Liver (tissue), 8 donors: ENCODE measurements at regions not wholly inside any gene's neighbourhood (a gene's known extent, or its start where the extent isn't known, plus 50 kb on each side); places are given as distances from the start of the nearest gene placed in this dataset.

ENCODE experiments used
- DNase-seq: peaks from one replicate; pipeline ENCODE4 v3.0.0-alpha.2; 2017; ENCODE audit warnings: low spot score
- H3K27ac ChIP-seq, 2 donors: one replicate each; pipeline ENCODE4 v1.7.0; 2013; ENCODE audit warnings: inconsistent platforms in 2 of 2, low read length in 2 of 2, control low read depth in 1 of 2, low read depth in 1 of 2, mild to moderate bottlenecking in 1 of 2
- H3K27me3 ChIP-seq, 4 donors: one replicate each; pipeline versions ENCODE4 v1.6.1 to v1.7.0; 2013; ENCODE audit warnings: low read length in 3 of 4, inconsistent platforms in 1 of 4, mild to moderate bottlenecking in 1 of 4, moderate library complexity in 1 of 4; ENCODE audit not compliant: control insufficient read depth in 4 of 4, insufficient read depth in 4 of 4
- H3K36me3 ChIP-seq, 4 donors: one replicate each; pipeline versions ENCODE4 v1.6.1 to v1.7.0; 2013; ENCODE audit warnings: low read length in 3 of 4, mild to moderate bottlenecking in 3 of 4, low read depth in 1 of 4, moderate library complexity in 1 of 4; ENCODE audit not compliant: control insufficient read depth in 4 of 4, insufficient read depth in 3 of 4
- H3K4me1 ChIP-seq, 4 donors: one replicate each; pipeline versions ENCODE4 v1.6.1 to v1.7.0; 2013; ENCODE audit warnings: low read length in 3 of 4, mild to moderate bottlenecking in 3 of 4, moderate library complexity in 1 of 4; ENCODE audit not compliant: control insufficient read depth in 4 of 4, insufficient read depth in 4 of 4
- H3K4me3 ChIP-seq, 3 donors: one replicate each; pipeline versions ENCODE4 v1.6.1 to v1.7.0; 2013; ENCODE audit warnings: low read length in 3 of 3, control low read depth in 1 of 3, low read depth in 1 of 3, mild to moderate bottlenecking in 1 of 3
- H3K9ac ChIP-seq, 2 donors: one replicate each; pipeline ENCODE4 v1.7.0; 2013; ENCODE audit warnings: low read length in 2 of 2, mild to moderate bottlenecking in 2 of 2, moderate library complexity in 2 of 2, control low read depth in 1 of 2, low read depth in 1 of 2
- H3K9me3 ChIP-seq, 4 donors: one replicate each; pipeline versions ENCODE4 v1.6.1 to v1.7.0; 2013; ENCODE audit warnings: low read length in 3 of 4; ENCODE audit not compliant: control insufficient read depth in 4 of 4
- ATF3 ChIP-seq: IDR thresholded peaks from 2 replicates; pipeline ENCODE4 v1.6.1; 2016; ENCODE audit warnings: antibody characterized with exemption
- CTCF ChIP-seq: fragments of 150-350 bp; IDR thresholded peaks from 2 replicates; pipeline ENCODE4 v1.5.1; 2017; ENCODE audit warnings: improper control_type of control experiment, low read depth, low read length; ENCODE audit not compliant: missing input control
- EGR1 ChIP-seq, 2 donors: IDR thresholded peaks; 2 replicates each; pipeline ENCODE4 v1.6.1; 2016 to 2018; ENCODE audit warnings: antibody characterized with exemption in 2 of 2, low read depth in 2 of 2
- FOXA1 ChIP-seq: IDR thresholded peaks from 2 replicates; pipeline ENCODE4 v1.6.1; 2016; ENCODE audit warnings: antibody characterized with exemption
- FOXA2 ChIP-seq: IDR thresholded peaks from 2 replicates; pipeline ENCODE4 v1.6.1; 2016; ENCODE audit warnings: antibody characterized with exemption
- GABPA ChIP-seq, 2 donors: IDR thresholded peaks in 1 of 2; conservative IDR thresholded peaks in 1 of 2; 2 replicates each; pipeline ENCODE4 v1.6.1; 2016; ENCODE audit warnings: antibody characterized with exemption in 2 of 2, mild to moderate bottlenecking in 1 of 2, moderate library complexity in 1 of 2
- HNF4A ChIP-seq, 2 donors: conservative IDR thresholded peaks; 2 replicates each; pipeline ENCODE4 v1.6.1; 2016; ENCODE audit warnings: antibody characterized with exemption in 2 of 2, mild to moderate bottlenecking in 2 of 2
- HNF4G ChIP-seq: IDR thresholded peaks from 2 replicates; pipeline ENCODE4 v1.6.1; 2016; ENCODE audit warnings: antibody characterized with exemption
- JUND ChIP-seq, 2 donors: IDR thresholded peaks; 2 replicates each; pipeline ENCODE4 v1.6.1; 2016; ENCODE audit warnings: antibody characterized with exemption in 2 of 2
- NR2F2 ChIP-seq: IDR thresholded peaks from 2 replicates; pipeline ENCODE4 v1.6.1; 2016; ENCODE audit warnings: antibody characterized with exemption
- RAD21 ChIP-seq, 2 donors: IDR thresholded peaks; 2 replicates each; pipeline ENCODE4 v1.6.1; 2016; ENCODE audit warnings: antibody characterized with exemption in 2 of 2, mild to moderate bottlenecking in 2 of 2
- REST ChIP-seq: IDR thresholded peaks from 2 replicates; pipeline ENCODE4 v1.6.1; 2016; ENCODE audit warnings: antibody characterized with exemption, mild to moderate bottlenecking
- RXRA ChIP-seq, 2 donors: IDR thresholded peaks; 2 replicates each; pipeline ENCODE4 v1.6.1; 2017 to 2018; ENCODE audit warnings: antibody characterized with exemption in 2 of 2, mild to moderate bottlenecking in 1 of 2
- SP1 ChIP-seq: IDR thresholded peaks from 2 replicates; pipeline ENCODE4 v1.6.1; 2018; ENCODE audit warnings: antibody characterized with exemption, mild to moderate bottlenecking
- TAF1 ChIP-seq: conservative IDR thresholded peaks from 2 replicates; pipeline ENCODE4 v1.6.1; 2016; ENCODE audit warnings: antibody characterized with exemption, mild to moderate bottlenecking
- YY1 ChIP-seq: IDR thresholded peaks from 2 replicates; pipeline ENCODE4 v1.6.1; 2016; ENCODE audit warnings: antibody characterized with exemption, mild to moderate bottlenecking
- ZBTB33 ChIP-seq: IDR thresholded peaks from 2 replicates; pipeline ENCODE4 v1.6.1; 2016; ENCODE audit warnings: antibody characterized with exemption
- WGBS: extraction: QIAGEN DNeasy Blood & Tissue Kit; methylation state at CpG from one replicate; pipeline ENCODE4 v1.1.7; 2013; 5-methylcytosine and 5-hydroxymethylcytosine counted together
- TF ChIP-seq, protein P1 (sequence below): IDR thresholded peaks from 2 replicates; pipeline ENCODE4 v1.6.1; 2016; ENCODE audit warnings: antibody characterized with exemption
- donor health status: healthy.
- donor health status: healthy.
- donor health status: healthy.
- donor health status: healthy.
- donor health status: healthy.

GRCh38 chr15:70433586-70434324 is 329.6 kb downstream of the UACA start (continued):
- no peak for TF ChIP-seq REST
- no peak for TF ChIP-seq HNF4G
- TF ChIP-seq GABPA (IDR thresholded peaks at IDR 0.05 in 1 of 2, conservative IDR thresholded peaks at IDR 0.05 in 1 of 2) = no peak
- peak; percentile 64 to 79 for TF ChIP-seq RAD21 (IDR thresholded peaks at IDR 0.05)
- no peak for TF ChIP-seq SP1

DNA sequence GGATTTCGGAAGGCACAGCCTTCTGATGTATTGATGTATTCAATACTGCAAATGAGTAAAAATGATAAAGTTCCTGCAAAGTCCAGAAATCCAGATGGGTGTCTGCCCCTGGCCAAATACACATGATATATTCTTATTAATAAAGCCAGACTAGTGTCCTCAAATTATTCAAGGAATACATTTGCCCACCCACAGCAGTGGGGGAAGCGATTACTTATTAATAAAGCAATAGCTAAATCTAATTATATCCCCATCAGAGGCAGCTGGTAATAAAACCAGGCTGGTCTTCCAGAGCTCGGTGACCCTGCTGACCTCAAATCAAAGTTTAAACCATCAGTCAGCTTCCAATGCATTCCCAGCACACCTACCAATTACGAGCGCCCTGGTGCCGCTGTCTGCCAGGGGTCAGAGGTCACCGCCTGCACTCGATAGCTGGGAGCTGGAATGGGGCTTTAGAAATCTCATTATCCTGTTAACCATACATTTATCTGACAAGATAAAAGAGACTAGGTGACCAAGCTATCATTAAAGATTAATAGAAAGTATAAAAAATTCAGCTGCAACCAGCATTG is 330.3 kb downstream of the UACA start:
- DNase-seq = no peak

More for the DNA sequence above, 330.3 kb downstream of the UACA start:
- Histone ChIP-seq H3K27ac (peak overlapping the region; percentile 28 to 51), H3K9ac (peak overlapping the region in 1 of 2 donors; percentile 11), H3K4me3 (no peak overlapping the region), H3K27me3 (no peaks in the 10 kb centered on the region), H3K36me3 (no peaks in the 10 kb centered on the region), H3K4me1 (peaks cover 10 to 56% (median 40%) of the 10 kb centered on the region in 4 donors), H3K9me3 (no peaks in the 10 kb centered on the region)
- peak; percentile 63 for TF ChIP-seq YY1
- TF ChIP-seq HNF4G = peak; percentile 40
- TF ChIP-seq FOXA1 = no peak
- TF ChIP-seq RXRA (IDR thresholded peaks at IDR 0.05) = peak; percentile 87 to 95
- TF ChIP-seq HNF4A (conservative IDR thresholded peaks at IDR 0.05) = peak; percentile 84 to 94
- peak; percentile 94 for TF ChIP-seq NR2F2
- TF ChIP-seq RAD21 (IDR thresholded peaks at IDR 0.05) = peak in 1 of 2 donors; percentile 25
- no peak for TF ChIP-seq JUND (IDR thresholded peaks at IDR 0.05)
- no peak for TF ChIP-seq TAF1
- peak; percentile 81 for TF ChIP-seq SP1
- peak in 1 of 2 donors; percentile 10 for TF ChIP-seq GABPA (IDR thresholded peaks at IDR 0.05 in 1 of 2, conservative IDR thresholded peaks at IDR 0.05 in 1 of 2)
- TF ChIP-seq REST = peak; percentile 49
- no peak for TF ChIP-seq ATF3
- TF ChIP-seq, protein P1, sequence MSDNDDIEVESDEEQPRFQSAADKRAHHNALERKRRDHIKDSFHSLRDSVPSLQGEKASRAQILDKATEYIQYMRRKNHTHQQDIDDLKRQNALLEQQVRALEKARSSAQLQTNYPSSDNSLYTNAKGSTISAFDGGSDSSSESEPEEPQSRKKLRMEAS = peak; percentile 63
- peak in 1 of 2 donors; percentile 44 for TF ChIP-seq EGR1 (IDR thresholded peaks at IDR 0.05; ENCODE audit: low read depth in 2 of 2)
- TF ChIP-seq FOXA2 = peak; percentile 27
- peak; percentile 77 for TF ChIP-seq ZBTB33
- TF ChIP-seq CTCF = no peak
- 31% methylated on average over 8 of the region's 8 CpGs for WGBS
